ENCODE measurements at regions not wholly inside any gene's neighbourhood (a gene's known extent, or its start where the extent isn't known, plus 50 kb on each side); places are given as distances from the start of the nearest gene placed in this dataset.
"Not testable (repeated sequence)": the region's sequence is repeated elsewhere in the genome, so short reads cannot be mapped to it uniquely, and the experiment has no call there.

GRCh38 chr16:35590913-35591312 lies 2131.5 kb downstream of the TP53TG3F start:
- H3K27ac ChIP-seq (ENCODE audit: low read depth in 2 of 2, low read length in 1 of 2); H3K4me3 ChIP-seq (ENCODE audit: low read depth in 1 of 2, low read length in 2 of 2); H3K9me3 ChIP-seq (ENCODE audit: control insufficient read depth in 2 of 2, insufficient read depth in 1 of 2, low read depth in 1 of 2, low read length in 1 of 2); H3K36me3 ChIP-seq (ENCODE audit: control insufficient read depth in 2 of 2, insufficient read depth in 2 of 2, low read length in 1 of 2); H3K27me3 ChIP-seq (ENCODE audit: control insufficient read depth in 1 of 2, insufficient read depth in 2 of 2, low read length in 2 of 2); H3K4me1 ChIP-seq (ENCODE audit: control insufficient read depth in 2 of 2, insufficient read depth in 2 of 2, low read length in 1 of 2): not testable (repeated sequence)
- WGBS, 2 donors, result 70 to 71% methylated on average over 7 of the region's 7 CpGs

DNA sequence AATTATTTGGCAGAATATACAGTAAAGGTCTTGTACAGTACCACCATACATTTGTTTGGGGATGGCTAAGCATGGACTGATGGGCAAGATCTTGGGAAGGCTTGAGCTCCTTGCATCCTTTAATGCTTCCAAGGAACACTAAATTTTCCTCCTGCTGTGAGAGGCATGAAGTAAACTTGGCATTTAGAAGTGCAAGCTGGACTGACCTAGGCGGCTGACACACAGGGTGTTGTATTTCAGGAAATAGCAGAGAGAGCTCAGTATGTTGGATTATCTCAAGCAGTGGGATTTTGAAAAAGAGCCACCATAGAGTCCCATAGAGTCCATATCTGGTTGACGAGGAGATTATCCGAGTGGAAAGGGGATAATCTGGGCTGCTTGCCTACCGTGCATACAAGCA lies 2137.1 kb downstream of the TP53TG3F start:
- Histone ChIP-seq H3K27ac (ENCODE audit: low read depth in 2 of 2, low read length in 1 of 2) (no peak overlapping the region), H3K4me3 (ENCODE audit: low read depth in 1 of 2, low read length in 2 of 2) (no peak overlapping the region), H3K27me3 (ENCODE audit: control insufficient read depth in 1 of 2, insufficient read depth in 2 of 2, low read length in 2 of 2) (no peaks in the 10 kb centered on the region), H3K9me3 (ENCODE audit: control insufficient read depth in 2 of 2, insufficient read depth in 1 of 2, low read depth in 1 of 2, low read length in 1 of 2) (peaks cover 0 to 2% of the 10 kb centered on the region in 2 donors), H3K4me1 (ENCODE audit: control insufficient read depth in 2 of 2, insufficient read depth in 2 of 2, low read length in 1 of 2) (no peaks in the 10 kb centered on the region), H3K36me3 (ENCODE audit: control insufficient read depth in 2 of 2, insufficient read depth in 2 of 2, low read length in 1 of 2) (no peaks in the 10 kb centered on the region)
- 77 to 82% methylated on average over 4 of the region's 4 CpGs for WGBS, 2 donors

- Histone ChIP-seq H3K27ac (ENCODE audit: low read depth in 2 of 2, low read length in 1 of 2) (peak overlapping the region; percentile 62 to 76), H3K9me3 (ENCODE audit: control insufficient read depth in 2 of 2, insufficient read depth in 1 of 2, low read depth in 1 of 2, low read length in 1 of 2) (peaks cover 0 to 2% of the 10 kb centered on the region in 2 donors), H3K4me1 (ENCODE audit: control insufficient read depth in 2 of 2, insufficient read depth in 2 of 2, low read length in 1 of 2) (no peaks in the 10 kb centered on the region), H3K27me3 (ENCODE audit: control insufficient read depth in 1 of 2, insufficient read depth in 2 of 2, low read length in 2 of 2) (no peaks in the 10 kb centered on the region), H3K36me3 (ENCODE audit: control insufficient read depth in 2 of 2, insufficient read depth in 2 of 2, low read length in 1 of 2) (no peaks in the 10 kb centered on the region), H3K4me3 (ENCODE audit: low read depth in 1 of 2, low read length in 2 of 2) (no peak overlapping the region)
- WGBS, 2 donors, result 58 to 59% methylated on average over 9 of the region's 9 CpGs
Observed at GRCh38 chr16:35598696-35599332, 2139.4 kb downstream of the TP53TG3F start.

DNA sequence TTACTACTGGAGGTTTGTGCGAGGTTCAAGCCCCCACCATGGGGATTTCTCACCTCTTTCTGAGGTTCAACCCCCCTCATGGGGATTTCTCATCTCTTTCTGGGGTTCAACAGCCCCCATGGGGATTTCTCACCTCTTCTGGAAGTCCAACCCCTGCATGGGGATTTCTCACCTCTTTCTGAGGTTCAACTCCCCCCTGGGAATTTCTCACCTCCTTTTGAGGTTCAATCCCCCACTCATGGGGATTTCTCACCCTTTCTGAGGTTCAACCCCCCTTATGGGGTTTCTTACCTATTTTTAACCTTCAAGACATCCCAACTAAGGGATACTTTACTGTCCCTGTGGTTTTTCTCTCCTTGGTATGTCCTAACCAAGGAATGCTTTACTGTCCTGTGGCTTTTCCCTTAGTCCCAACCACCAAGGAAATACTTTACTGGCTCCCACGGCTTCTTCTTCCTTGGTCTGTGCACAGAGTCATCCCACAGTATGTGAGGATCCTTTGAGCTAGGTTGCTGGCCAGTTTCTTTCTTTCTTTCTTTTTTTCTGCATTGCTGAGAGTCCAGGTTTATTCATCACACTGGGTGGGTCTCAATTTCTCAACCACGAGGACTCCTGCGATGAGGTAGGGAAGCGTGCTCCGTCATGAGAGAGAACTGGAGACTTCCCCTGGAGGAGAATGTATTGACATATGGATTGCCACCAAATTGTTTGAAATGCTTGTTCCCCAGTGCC lies 2140.2 kb downstream of the TP53TG3F start:
- Histone ChIP-seq H3K4me3 (ENCODE audit: low read depth in 1 of 2, low read length in 2 of 2) (no peak overlapping the region), H3K27ac (ENCODE audit: low read depth in 2 of 2, low read length in 1 of 2) (peak overlapping the region; percentile 62 to 74)
- WGBS, 2 donors, result 55 to 65% methylated on average over 6 of the region's 6 CpGs

DNA sequence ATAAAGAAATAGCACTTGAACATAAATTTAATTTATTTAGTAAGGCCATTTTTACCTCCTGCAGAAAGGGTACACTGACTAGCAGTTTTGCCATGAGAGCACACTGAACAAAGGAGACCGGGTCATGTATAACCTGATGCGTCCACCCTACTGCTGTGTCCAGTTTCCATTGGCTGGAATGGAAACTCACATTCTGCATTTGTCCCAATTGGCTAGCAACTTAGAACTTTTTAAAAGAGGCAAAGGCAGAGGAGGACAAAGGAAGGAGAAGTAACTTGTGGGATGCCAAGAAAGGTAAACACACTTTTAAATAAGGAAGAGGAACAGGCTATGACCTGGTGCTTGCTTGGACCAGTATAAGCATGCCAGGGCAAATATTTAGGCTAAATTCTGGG lies 2140.7 kb downstream of the TP53TG3F start:
- not testable (repeated sequence) for H3K4me1 ChIP-seq (ENCODE audit: control insufficient read depth in 2 of 2, insufficient read depth in 2 of 2, low read length in 1 of 2)

More for the DNA sequence above, 2140.2 kb downstream of the TP53TG3F start:
- no peaks in the 10 kb centered on the region for H3K27me3 ChIP-seq (ENCODE audit: control insufficient read depth in 1 of 2, insufficient read depth in 2 of 2, low read length in 2 of 2)
- H3K9me3 ChIP-seq (ENCODE audit: control insufficient read depth in 2 of 2, insufficient read depth in 1 of 2, low read depth in 1 of 2, low read length in 1 of 2), result peaks cover 0 to 2% of the 10 kb centered on the region in 2 donors
- no peaks in the 10 kb centered on the region for H3K36me3 ChIP-seq (ENCODE audit: control insufficient read depth in 2 of 2, insufficient read depth in 2 of 2, low read length in 1 of 2)
- no peaks in the 10 kb centered on the region for H3K4me1 ChIP-seq (ENCODE audit: control insufficient read depth in 2 of 2, insufficient read depth in 2 of 2, low read length in 1 of 2)

GRCh38 chr16:35602116-35602515 lies 2142.7 kb downstream of the TP53TG3F start:
- H3K4me1 ChIP-seq (ENCODE audit: control insufficient read depth in 2 of 2, insufficient read depth in 2 of 2, low read length in 1 of 2), result no peaks in the 10 kb centered on the region
- no peaks in the 10 kb centered on the region for H3K9me3 ChIP-seq (ENCODE audit: control insufficient read depth in 2 of 2, insufficient read depth in 1 of 2, low read depth in 1 of 2, low read length in 1 of 2)
- H3K27ac ChIP-seq (ENCODE audit: low read depth in 2 of 2, low read length in 1 of 2), result no peak overlapping the region
- H3K36me3 ChIP-seq (ENCODE audit: control insufficient read depth in 2 of 2, insufficient read depth in 2 of 2, low read length in 1 of 2), result no peaks in the 10 kb centered on the region
- no peak overlapping the region for H3K4me3 ChIP-seq (ENCODE audit: low read depth in 1 of 2, low read length in 2 of 2)
- no peaks in the 10 kb centered on the region for H3K27me3 ChIP-seq (ENCODE audit: control insufficient read depth in 1 of 2, insufficient read depth in 2 of 2, low read length in 2 of 2)

More for the DNA sequence above, 2140.7 kb downstream of the TP53TG3F start:
- H3K27ac ChIP-seq (ENCODE audit: low read depth in 2 of 2, low read length in 1 of 2), result peak overlapping the region; percentile 4 to 42
- H3K4me3 ChIP-seq (ENCODE audit: low read depth in 1 of 2, low read length in 2 of 2); H3K27me3 ChIP-seq (ENCODE audit: control insufficient read depth in 1 of 2, insufficient read depth in 2 of 2, low read length in 2 of 2); H3K9me3 ChIP-seq (ENCODE audit: control insufficient read depth in 2 of 2, insufficient read depth in 1 of 2, low read depth in 1 of 2, low read length in 1 of 2); H3K36me3 ChIP-seq (ENCODE audit: control insufficient read depth in 2 of 2, insufficient read depth in 2 of 2, low read length in 1 of 2): not testable (repeated sequence)
- 69 to 77% methylated on average over 2 of the region's 2 CpGs for WGBS, 2 donors

- not testable (repeated sequence) for H3K27me3 ChIP-seq (ENCODE audit: control insufficient read depth in 1 of 2, insufficient read depth in 2 of 2, low read length in 2 of 2); H3K4me3 ChIP-seq (ENCODE audit: low read depth in 1 of 2, low read length in 2 of 2); H3K36me3 ChIP-seq (ENCODE audit: control insufficient read depth in 2 of 2, insufficient read depth in 2 of 2, low read length in 1 of 2); H3K9me3 ChIP-seq (ENCODE audit: control insufficient read depth in 2 of 2, insufficient read depth in 1 of 2, low read depth in 1 of 2, low read length in 1 of 2); H3K27ac ChIP-seq (ENCODE audit: low read depth in 2 of 2, low read length in 1 of 2); H3K4me1 ChIP-seq (ENCODE audit: control insufficient read depth in 2 of 2, insufficient read depth in 2 of 2, low read length in 1 of 2)
- 86% methylated on average over 5 of the region's 5 CpGs for WGBS, 2 donors
Observed at GRCh38 chr16:35603371-35603770, 2144.0 kb downstream of the TP53TG3F start.

DNA sequence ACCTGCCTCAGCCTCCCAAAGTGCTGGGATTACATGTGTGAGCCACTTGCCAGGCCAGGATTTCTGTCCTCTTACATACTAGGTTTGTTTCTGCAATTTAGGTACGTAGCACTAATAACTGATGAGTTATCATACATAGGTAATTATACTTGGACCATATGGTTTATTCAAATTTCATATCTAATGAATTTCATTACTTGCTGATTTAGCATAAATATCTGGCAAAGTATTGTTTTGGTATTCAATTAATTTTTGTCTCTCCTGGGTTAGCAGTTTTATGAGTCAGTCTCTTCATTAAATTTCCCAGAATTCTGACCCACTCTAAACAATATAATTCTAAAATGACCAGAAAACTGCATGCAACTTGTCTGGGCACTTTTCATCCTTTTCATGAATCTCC lies 2146.5 kb downstream of the TP53TG3F start:
- WGBS, 2 donors, result 46 to 62% methylated on average over 1 of the region's 1 CpG
- H3K4me3 ChIP-seq (ENCODE audit: low read depth in 1 of 2, low read length in 2 of 2), result no peak overlapping the region
- no peaks in the 10 kb centered on the region for H3K36me3 ChIP-seq (ENCODE audit: control insufficient read depth in 2 of 2, insufficient read depth in 2 of 2, low read length in 1 of 2)
- no peaks in the 10 kb centered on the region for H3K27me3 ChIP-seq (ENCODE audit: control insufficient read depth in 1 of 2, insufficient read depth in 2 of 2, low read length in 2 of 2)
- H3K9me3 ChIP-seq (ENCODE audit: control insufficient read depth in 2 of 2, insufficient read depth in 1 of 2, low read depth in 1 of 2, low read length in 1 of 2), result no peaks in the 10 kb centered on the region
- no peaks in the 10 kb centered on the region for H3K4me1 ChIP-seq (ENCODE audit: control insufficient read depth in 2 of 2, insufficient read depth in 2 of 2, low read length in 1 of 2)
- H3K27ac ChIP-seq (ENCODE audit: low read depth in 2 of 2, low read length in 1 of 2), result no peak overlapping the region

GRCh38 chr16:35614883-35615282 lies 2155.5 kb downstream of the TP53TG3F start:
- not testable (repeated sequence) for H3K36me3 ChIP-seq (ENCODE audit: control insufficient read depth in 2 of 2, insufficient read depth in 2 of 2, low read length in 1 of 2); H3K27ac ChIP-seq (ENCODE audit: low read depth in 2 of 2, low read length in 1 of 2)

GRCh38 chr16:35619176-35619575 lies 2159.8 kb downstream of the TP53TG3F start:
- not testable (repeated sequence) for H3K36me3 ChIP-seq (ENCODE audit: control insufficient read depth in 2 of 2, insufficient read depth in 2 of 2, low read length in 1 of 2); H3K27me3 ChIP-seq (ENCODE audit: control insufficient read depth in 1 of 2, insufficient read depth in 2 of 2, low read length in 2 of 2); H3K4me1 ChIP-seq (ENCODE audit: control insufficient read depth in 2 of 2, insufficient read depth in 2 of 2, low read length in 1 of 2); H3K27ac ChIP-seq (ENCODE audit: low read depth in 2 of 2, low read length in 1 of 2); H3K4me3 ChIP-seq (ENCODE audit: low read depth in 1 of 2, low read length in 2 of 2)
- H3K9me3 ChIP-seq (ENCODE audit: control insufficient read depth in 2 of 2, insufficient read depth in 1 of 2, low read depth in 1 of 2, low read length in 1 of 2), result peaks cover 4 to 14% of the 10 kb centered on the region in 2 donors

More at GRCh38 chr16:35614883-35615282, 2155.5 kb downstream of the TP53TG3F start:
- not testable (repeated sequence) for H3K27me3 ChIP-seq (ENCODE audit: control insufficient read depth in 1 of 2, insufficient read depth in 2 of 2, low read length in 2 of 2); H3K4me1 ChIP-seq (ENCODE audit: control insufficient read depth in 2 of 2, insufficient read depth in 2 of 2, low read length in 1 of 2); H3K4me3 ChIP-seq (ENCODE audit: low read depth in 1 of 2, low read length in 2 of 2)
- peaks cover 4 to 14% of the 10 kb centered on the region in 2 donors for H3K9me3 ChIP-seq (ENCODE audit: control insufficient read depth in 2 of 2, insufficient read depth in 1 of 2, low read depth in 1 of 2, low read length in 1 of 2)
- WGBS, 2 donors, result 55 to 59% methylated on average over 2 of the region's 2 CpGs
